Panc1 (cell line): ENCODE measurements at regions not wholly inside any gene's neighbourhood (a gene's known extent, or its start where the extent isn't known, plus 50 kb on each side); places are given as distances from the start of the nearest gene placed in this dataset.

Experiments
- ATAC-seq: fragments of 200-7000 bp; cut with Tn5 transposase; 2 replicates; pipeline ENCODE4 v1.9.1; 2020; ENCODE audit warnings: mild to moderate bottlenecking, moderate library complexity
- BruUV-seq: library from RNA; stranded (reverse); fragments of 400-500 nt; replicated peaks from 2 replicates; lab custom pipeline; 2021; lab: Mats Ljungman, UMichigan
- CTCF ChIA-PET: fragments of 300-600 bp; sonication (Branson Sonifier 250); formaldehyde crosslinking; loops from one replicate; lab custom pipeline; 2022; ENCODE audit warnings: antibody characterized with exemption; lab: Charles Lee
- POLR2A ChIA-PET: fragments of 300-600 bp; sonication (Branson Sonifier 250); formaldehyde crosslinking; loops from one replicate; lab custom pipeline; 2022; ENCODE audit warnings: antibody characterized with exemption; lab: Charles Lee
- DNase-seq: peaks from one replicate; pipeline ENCODE4 v3.0.0-alpha.2; 2010; ENCODE audit warnings: low read depth, low spot score
- H3K27ac ChIP-seq: 2 replicates; pipeline ENCODE4 v1.5.1; 2011; ENCODE audit warnings: mild to moderate bottlenecking, low read length, inconsistent platforms
- H3K27me3 ChIP-seq: fragments of 200-500 bp; sonication (Bioruptor generic); 2 replicates; pipeline ENCODE4 v1.6.0; 2014; ENCODE audit warnings: low read length, inconsistent platforms; ENCODE audit not compliant: control insufficient read depth, insufficient read depth
- H3K36me3 ChIP-seq: fragments of 200-500 bp; sonication (Bioruptor generic); 2 replicates; pipeline ENCODE4 v1.5.1; 2014; ENCODE audit warnings: inconsistent platforms, mild to moderate bottlenecking, low read length, moderate library complexity; ENCODE audit not compliant: control insufficient read depth, insufficient read depth
- H3K4me1 ChIP-seq: 2 replicates; pipeline ENCODE4 v1.5.1; 2011; ENCODE audit warnings: inconsistent platforms, mild to moderate bottlenecking, low read length, moderate library complexity; ENCODE audit not compliant: control insufficient read depth, insufficient read depth
- H3K4me3 ChIP-seq, 2 experiments: 2 replicates each; pipeline ENCODE4 v1.5.1; 2011 to 2012; ENCODE audit warnings: low read depth in 2 of 2, low read length in 2 of 2, mild to moderate bottlenecking in 2 of 2, inconsistent platforms in 1 of 2, moderate library complexity in 1 of 2
- H3K9me3 ChIP-seq: fragments of 200-500 bp; sonication (Bioruptor generic); 2 replicates; pipeline ENCODE4 v1.5.1; 2014; ENCODE audit warnings: low read depth, mild to moderate bottlenecking, inconsistent platforms, low read length, moderate library complexity; ENCODE audit not compliant: control insufficient read depth, insufficient read depth
- POLR2AphosphoS5 ChIP-seq: IDR thresholded peaks from 2 replicates; pipeline ENCODE4 v1.6.1; 2012; ENCODE audit warnings: mild to moderate bottlenecking, low read depth, low read length, moderate library complexity
- SIN3A ChIP-seq: IDR thresholded peaks from 2 replicates; pipeline ENCODE4 v1.6.1; 2012; ENCODE audit warnings: low read depth, mild to moderate bottlenecking, low read length, moderate library complexity, borderline replicate concordance; ENCODE audit not compliant: insufficient read depth
- TCF7L2 ChIP-seq: IDR thresholded peaks from 2 replicates; pipeline ENCODE4 v1.6.1; 2011; ENCODE audit warnings: mild to moderate bottlenecking, low read depth, low read length, inconsistent platforms
- in situ Hi-C: cut with HindIII; loops from 2 replicates; pipeline ENCODE4 v1.10.0; 2016; ENCODE audit warnings: low sequenced_read_pairs, low pct_unique_long_range_greater_than_20kb
- intact Hi-C: fragments of 100-400 bp; cut with micrococcal nuclease; formaldehyde crosslinking; loops from one replicate; pipeline ENCODE4 v1.10.0; 2022; ENCODE audit not compliant: unreplicated experiment
- TF ChIP-seq, protein P1 (sequence below), 2 experiments: IDR thresholded peaks; 2 replicates each; pipeline ENCODE4 v1.6.1; 2011 to 2012; ENCODE audit warnings: low read depth in 2 of 2, control low read depth in 1 of 2, low read length in 1 of 2, mild to moderate bottlenecking in 1 of 2, moderate library complexity in 1 of 2; ENCODE audit not compliant: insufficient read depth in 1 of 2
- TF ChIP-seq, protein P2 (sequence below): fragments of 450-650 bp; IDR thresholded peaks from 2 replicates; pipeline ENCODE4 v1.5.1; 2017; ENCODE audit warnings: mild to moderate bottlenecking

DNA sequence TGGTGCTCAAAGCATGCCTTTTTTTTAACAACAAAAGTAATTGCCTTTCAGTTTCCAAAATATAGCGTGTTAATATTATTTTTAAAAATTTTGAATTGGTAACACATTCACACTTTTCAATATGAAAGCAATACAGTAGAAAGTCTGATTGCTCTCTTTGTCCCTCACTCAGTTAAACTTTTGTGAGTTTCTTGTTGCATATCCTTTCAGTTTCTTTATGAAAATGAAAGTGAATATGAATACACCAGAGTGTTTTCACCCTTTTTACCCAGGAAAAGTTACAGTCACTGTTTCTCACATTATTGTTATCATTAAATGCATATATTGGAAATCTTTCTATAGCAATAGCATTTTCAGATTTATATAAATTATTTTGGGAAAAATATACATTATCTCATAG lies 377.4 kb upstream of the CRIM1 start:
- H3K9me3 ChIP-seq = no peaks in the 10 kb centered on the region
- no peaks in the 10 kb centered on the region; the same call in 1 of the 2 replicates for H3K27me3 ChIP-seq
- DNase-seq (no peak), ATAC-seq (no peak)
- TF ChIP-seq, protein P1, sequence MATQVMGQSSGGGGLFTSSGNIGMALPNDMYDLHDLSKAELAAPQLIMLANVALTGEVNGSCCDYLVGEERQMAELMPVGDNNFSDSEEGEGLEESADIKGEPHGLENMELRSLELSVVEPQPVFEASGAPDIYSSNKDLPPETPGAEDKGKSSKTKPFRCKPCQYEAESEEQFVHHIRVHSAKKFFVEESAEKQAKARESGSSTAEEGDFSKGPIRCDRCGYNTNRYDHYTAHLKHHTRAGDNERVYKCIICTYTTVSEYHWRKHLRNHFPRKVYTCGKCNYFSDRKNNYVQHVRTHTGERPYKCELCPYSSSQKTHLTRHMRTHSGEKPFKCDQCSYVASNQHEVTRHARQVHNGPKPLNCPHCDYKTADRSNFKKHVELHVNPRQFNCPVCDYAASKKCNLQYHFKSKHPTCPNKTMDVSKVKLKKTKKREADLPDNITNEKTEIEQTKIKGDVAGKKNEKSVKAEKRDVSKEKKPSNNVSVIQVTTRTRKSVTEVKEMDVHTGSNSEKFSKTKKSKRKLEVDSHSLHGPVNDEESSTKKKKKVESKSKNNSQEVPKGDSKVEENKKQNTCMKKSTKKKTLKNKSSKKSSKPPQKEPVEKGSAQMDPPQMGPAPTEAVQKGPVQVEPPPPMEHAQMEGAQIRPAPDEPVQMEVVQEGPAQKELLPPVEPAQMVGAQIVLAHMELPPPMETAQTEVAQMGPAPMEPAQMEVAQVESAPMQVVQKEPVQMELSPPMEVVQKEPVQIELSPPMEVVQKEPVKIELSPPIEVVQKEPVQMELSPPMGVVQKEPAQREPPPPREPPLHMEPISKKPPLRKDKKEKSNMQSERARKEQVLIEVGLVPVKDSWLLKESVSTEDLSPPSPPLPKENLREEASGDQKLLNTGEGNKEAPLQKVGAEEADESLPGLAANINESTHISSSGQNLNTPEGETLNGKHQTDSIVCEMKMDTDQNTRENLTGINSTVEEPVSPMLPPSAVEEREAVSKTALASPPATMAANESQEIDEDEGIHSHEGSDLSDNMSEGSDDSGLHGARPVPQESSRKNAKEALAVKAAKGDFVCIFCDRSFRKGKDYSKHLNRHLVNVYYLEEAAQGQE (IDR thresholded peaks at IDR 0.05; ENCODE audit: insufficient read depth in 1 of 2, low read depth in 2 of 2, low read length in 1 of 2) = no peak
- TF ChIP-seq SIN3A (no peak), POLR2AphosphoS5 (no peak), TCF7L2 (no peak)
- TF ChIP-seq, protein P2, sequence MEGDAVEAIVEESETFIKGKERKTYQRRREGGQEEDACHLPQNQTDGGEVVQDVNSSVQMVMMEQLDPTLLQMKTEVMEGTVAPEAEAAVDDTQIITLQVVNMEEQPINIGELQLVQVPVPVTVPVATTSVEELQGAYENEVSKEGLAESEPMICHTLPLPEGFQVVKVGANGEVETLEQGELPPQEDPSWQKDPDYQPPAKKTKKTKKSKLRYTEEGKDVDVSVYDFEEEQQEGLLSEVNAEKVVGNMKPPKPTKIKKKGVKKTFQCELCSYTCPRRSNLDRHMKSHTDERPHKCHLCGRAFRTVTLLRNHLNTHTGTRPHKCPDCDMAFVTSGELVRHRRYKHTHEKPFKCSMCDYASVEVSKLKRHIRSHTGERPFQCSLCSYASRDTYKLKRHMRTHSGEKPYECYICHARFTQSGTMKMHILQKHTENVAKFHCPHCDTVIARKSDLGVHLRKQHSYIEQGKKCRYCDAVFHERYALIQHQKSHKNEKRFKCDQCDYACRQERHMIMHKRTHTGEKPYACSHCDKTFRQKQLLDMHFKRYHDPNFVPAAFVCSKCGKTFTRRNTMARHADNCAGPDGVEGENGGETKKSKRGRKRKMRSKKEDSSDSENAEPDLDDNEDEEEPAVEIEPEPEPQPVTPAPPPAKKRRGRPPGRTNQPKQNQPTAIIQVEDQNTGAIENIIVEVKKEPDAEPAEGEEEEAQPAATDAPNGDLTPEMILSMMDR = no peak
- intact Hi-C loops = loop anchor here (10.0 kb wide), 1 partner anchor 347 kb away; no protein-coding TSS in a partner anchor
- no peak overlapping the region for H3K4me3 ChIP-seq
- no peak overlapping the region for H3K27ac ChIP-seq
- CTCF ChIA-PET = no interaction called here
- no peaks in the 10 kb centered on the region for H3K36me3 ChIP-seq
- BruUV-seq = no TSS peak
- POLR2A ChIA-PET = no interaction called here
- in situ Hi-C loops = no loop called here
- no peaks in the 10 kb centered on the region for H3K4me1 ChIP-seq

DNA sequence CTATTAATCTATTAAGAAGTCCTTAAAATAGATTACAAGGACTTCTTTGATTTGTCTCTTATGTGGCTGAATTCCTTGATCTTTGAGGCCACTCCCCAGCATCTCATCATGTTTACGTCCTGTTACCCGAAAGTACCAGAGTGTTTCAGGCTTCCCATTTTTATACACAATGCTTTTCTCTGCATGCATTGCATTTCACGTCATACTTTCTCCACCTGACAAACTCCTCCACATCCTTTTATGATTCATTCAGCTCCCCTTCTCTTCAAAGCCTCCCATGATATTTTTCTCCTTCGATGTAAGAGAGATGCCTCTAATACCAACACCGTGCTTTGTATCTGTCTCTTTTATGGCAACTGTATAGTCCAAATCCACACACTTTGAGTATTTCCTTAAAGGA lies 379.0 kb upstream of the CRIM1 start:
- in situ Hi-C loops = no loop called here
- Histone ChIP-seq H3K4me3 (no peak overlapping the region), H3K4me1 (no peaks in the 10 kb centered on the region), H3K27me3 (no peaks in the 10 kb centered on the region), H3K36me3 (no peaks in the 10 kb centered on the region), H3K9me3 (no peaks in the 10 kb centered on the region), H3K27ac (no peak overlapping the region)
- POLR2A ChIA-PET = no interaction called here
- ATAC-seq (no peak), DNase-seq (no peak)
- no TSS peak for BruUV-seq
- TF ChIP-seq, protein P2 = no peak
- no peak for TF ChIP-seq SIN3A
- no peak for TF ChIP-seq POLR2AphosphoS5
- no peak for TF ChIP-seq TCF7L2
- TF ChIP-seq, protein P1 (IDR thresholded peaks at IDR 0.05; ENCODE audit: insufficient read depth in 1 of 2, low read depth in 2 of 2, low read length in 1 of 2) = no peak
- CTCF ChIA-PET = no interaction called here
- intact Hi-C loops = loop anchor here (10.0 kb wide), 1 partner anchor 348 kb away; no protein-coding TSS in a partner anchor
